GM19468 (cell line): ENCODE measurements at regions not wholly inside any gene's neighbourhood (a gene's known extent, or its start where the extent isn't known, plus 50 kb on each side); places are given as distances from the start of the nearest gene placed in this dataset.
"Not testable (repeated sequence)": the region's sequence is repeated elsewhere in the genome, so short reads cannot be mapped to it uniquely, and the experiment has no call there.

Source experiments
- ATAC-seq: cut with Tn5 transposase; IDR thresholded peaks from one replicate; pipeline ENCODE4 v1.9.1; 2021; ENCODE audit warnings: mild to moderate bottlenecking, moderate library complexity, moderate number of reproducible peaks; ENCODE audit not compliant: unreplicated experiment; ENCODE audit errors: extremely low read depth

- no peak for ATAC-seq
Measured at GRCh38 chr1:98575955-98576354, 85.6 kb upstream of the SNX7 start.

- ATAC-seq = no peak
Measured at GRCh38 chr1:98565951-98566350, 95.6 kb upstream of the SNX7 start.

GRCh38 chr1:98559291-98559690 lies 102.2 kb upstream of the SNX7 start:
- no peak for ATAC-seq

GRCh38 chr1:98557895-98558294 lies 103.6 kb upstream of the SNX7 start:
- ATAC-seq = no peak

- ATAC-seq = no peak
Measured at GRCh38 chr1:98556521-98557158, 104.9 kb upstream of the SNX7 start.

GRCh38 chr1:98555814-98556213 lies 105.7 kb upstream of the SNX7 start:
- no peak for ATAC-seq

- not testable (repeated sequence) for ATAC-seq
Measured at GRCh38 chr1:98552576-98553074, 108.9 kb upstream of the SNX7 start.

- ATAC-seq = no peak
Measured at GRCh38 chr1:98550076-98550475, 111.4 kb upstream of the SNX7 start.

- ATAC-seq = no peak
Measured at GRCh38 chr1:98546319-98546718, 115.2 kb upstream of the SNX7 start.

- no peak for ATAC-seq
Measured at GRCh38 chr1:98538106-98538505, 123.4 kb upstream of the SNX7 start.

GRCh38 chr1:98523256-98523655 lies 138.3 kb upstream of the SNX7 start:
- ATAC-seq = no peak

GRCh38 chr1:98516306-98516705 lies 145.2 kb upstream of the SNX7 start:
- ATAC-seq = no peak

GRCh38 chr1:98515744-98516143 lies 145.8 kb upstream of the SNX7 start:
- ATAC-seq = no peak

- not testable (repeated sequence) for ATAC-seq
Measured at GRCh38 chr1:98512216-98512615, 149.3 kb upstream of the SNX7 start.

- no peak for ATAC-seq
Measured at GRCh38 chr1:98503771-98504170, 157.8 kb upstream of the SNX7 start.

GRCh38 chr1:98502937-98503336 lies 158.6 kb upstream of the SNX7 start:
- no peak for ATAC-seq

- no peak for ATAC-seq
Measured at GRCh38 chr1:98500324-98500723, 161.2 kb upstream of the SNX7 start.

GRCh38 chr1:98498651-98499050 lies 162.9 kb upstream of the SNX7 start:
- no peak for ATAC-seq

- ATAC-seq = no peak
Measured at GRCh38 chr1:98497497-98497896, 164.0 kb upstream of the SNX7 start.

GRCh38 chr1:98496256-98496995 lies 165.1 kb upstream of the SNX7 start:
- ATAC-seq = no peak

- ATAC-seq = no peak
Measured at GRCh38 chr1:98493469-98493868, 168.1 kb upstream of the SNX7 start.

GRCh38 chr1:98490099-98490498 lies 171.4 kb upstream of the SNX7 start:
- ATAC-seq = no peak
